Esophagus squamous epithelium (tissue), 4 donors: ENCODE measurements at regions not wholly inside any gene's neighbourhood (a gene's known extent, or its start where the extent isn't known, plus 50 kb on each side); places are given as distances from the start of the nearest gene placed in this dataset.

ENCODE experiments used
- POLR2A ChIP-seq, 4 donors: fragments of 450-650 bp; IDR thresholded peaks; one replicate each; pipeline ENCODE4 v1.6.1; 2017; ENCODE audit warnings: antibody characterized with exemption in 4 of 4, mild to moderate bottlenecking in 4 of 4, moderate library complexity in 3 of 4
- TF ChIP-seq, protein P1 (sequence below), 6 experiments: fragments of 450-650 bp in 4 of 6; fragments of 200-600 bp in 2 of 6; sonication (generic) in 2 of 6; IDR thresholded peaks; one replicate each; pipeline ENCODE4 v1.5.1; 2016 to 2019; ENCODE audit warnings: antibody characterized with exemption in 6 of 6, mild to moderate bottlenecking in 4 of 6, moderate library complexity in 4 of 6

DNA sequence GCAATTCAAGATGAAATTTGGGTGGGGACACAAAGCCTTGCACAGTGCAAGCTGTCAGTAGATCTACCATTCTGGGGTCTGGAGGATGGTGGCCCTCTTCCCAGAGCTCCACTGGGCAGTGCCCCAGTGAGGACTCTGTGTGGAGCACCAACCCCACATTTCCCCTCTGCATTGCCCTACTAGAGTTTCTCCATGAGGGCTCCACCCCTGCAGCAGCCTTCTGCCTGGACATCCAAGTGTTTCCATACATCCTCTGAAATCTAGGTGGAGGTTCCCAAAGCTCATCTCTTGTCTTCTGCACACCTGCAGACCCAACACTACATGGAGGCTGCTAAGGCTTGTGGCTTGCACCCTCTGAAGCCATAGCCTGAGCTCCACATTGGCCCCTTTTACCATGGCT is 402.3 kb downstream of the RAB28 start:
- TF ChIP-seq, protein P1, sequence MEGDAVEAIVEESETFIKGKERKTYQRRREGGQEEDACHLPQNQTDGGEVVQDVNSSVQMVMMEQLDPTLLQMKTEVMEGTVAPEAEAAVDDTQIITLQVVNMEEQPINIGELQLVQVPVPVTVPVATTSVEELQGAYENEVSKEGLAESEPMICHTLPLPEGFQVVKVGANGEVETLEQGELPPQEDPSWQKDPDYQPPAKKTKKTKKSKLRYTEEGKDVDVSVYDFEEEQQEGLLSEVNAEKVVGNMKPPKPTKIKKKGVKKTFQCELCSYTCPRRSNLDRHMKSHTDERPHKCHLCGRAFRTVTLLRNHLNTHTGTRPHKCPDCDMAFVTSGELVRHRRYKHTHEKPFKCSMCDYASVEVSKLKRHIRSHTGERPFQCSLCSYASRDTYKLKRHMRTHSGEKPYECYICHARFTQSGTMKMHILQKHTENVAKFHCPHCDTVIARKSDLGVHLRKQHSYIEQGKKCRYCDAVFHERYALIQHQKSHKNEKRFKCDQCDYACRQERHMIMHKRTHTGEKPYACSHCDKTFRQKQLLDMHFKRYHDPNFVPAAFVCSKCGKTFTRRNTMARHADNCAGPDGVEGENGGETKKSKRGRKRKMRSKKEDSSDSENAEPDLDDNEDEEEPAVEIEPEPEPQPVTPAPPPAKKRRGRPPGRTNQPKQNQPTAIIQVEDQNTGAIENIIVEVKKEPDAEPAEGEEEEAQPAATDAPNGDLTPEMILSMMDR (IDR thresholded peaks at IDR 0.05) = no peak
- TF ChIP-seq POLR2A (IDR thresholded peaks at IDR 0.05) = no peak
